ENCODE measurements at regions not wholly inside any gene's neighbourhood (a gene's known extent, or its start where the extent isn't known, plus 50 kb on each side); places are given as distances from the start of the nearest gene placed in this dataset.

DNA sequence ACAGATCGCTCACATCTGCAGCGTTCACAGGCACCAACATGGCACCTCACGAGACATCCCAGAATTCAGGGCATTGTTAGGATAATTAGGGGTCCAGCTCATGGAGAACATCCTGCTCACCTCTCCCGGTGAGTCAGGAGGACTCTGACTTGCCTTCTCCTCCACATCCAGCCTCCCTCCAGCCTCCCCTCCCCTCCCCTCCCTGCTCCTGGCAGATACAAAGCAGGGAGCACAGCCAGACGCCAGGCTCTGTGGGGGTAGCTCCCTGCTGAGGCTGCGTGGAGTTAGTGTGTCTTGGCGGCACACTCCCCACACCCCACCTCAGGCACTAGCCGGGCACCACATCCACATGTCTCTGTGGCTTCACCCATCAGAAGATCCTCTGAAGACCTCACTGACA is 320.6 kb downstream of the CXCL12 start (continued):
- TF ChIP-seq SUZ12 (IDR thresholded peaks at IDR 0.05; ENCODE audit: low read length) (no peak), POU5F1 (IDR thresholded peaks at IDR 0.05; ENCODE audit: low read depth, low read length) (no peak), CEBPB (IDR thresholded peaks at IDR 0.05; ENCODE audit: low read depth, low read length) (no peak)

Measured in H1 (cell line).